HEK293 (cell line): ENCODE measurements at regions not wholly inside any gene's neighbourhood (a gene's known extent, or its start where the extent isn't known, plus 50 kb on each side); places are given as distances from the start of the nearest gene placed in this dataset.

Experiments used
- CTCF ChIA-PET: fragments of 350-600 bp; formaldehyde crosslinking; extraction: SDS; loops from one replicate; lab custom pipeline; 2021; ENCODE audit warnings: antibody characterized with exemption; lab: Yijun Ruan, JAX
- POLR2A ChIA-PET: fragments of 300-600 bp; formaldehyde crosslinking; extraction: SDS; loops from one replicate; lab custom pipeline; 2020; ENCODE audit warnings: antibody characterized with exemption, inconsistent platforms; lab: Yijun Ruan, JAX
- H3K27ac ChIP-seq: fragments of 200-500 bp; sonication (Bioruptor generic); 2 replicates; pipeline ENCODE4 v1.5.1; 2014; ENCODE audit warnings: low read depth, low read length, control low read depth, inconsistent platforms; ENCODE audit errors: extremely low read depth
- H3K36me3 ChIP-seq, 2 experiments: fragments of 200-500 bp in 1 of 2; sonication (Bioruptor generic) in 1 of 2; 1 replicate in 1 of 2; 2 replicates in 1 of 2; pipeline ENCODE4 v1.5.1; 2014 to 2017; ENCODE audit warnings: inconsistent platforms in 2 of 2, low read length in 2 of 2; ENCODE audit not compliant: control insufficient read depth in 2 of 2, insufficient read depth in 1 of 2
- H3K4me1 ChIP-seq: fragments of 200-500 bp; sonication (Bioruptor generic); 2 replicates; pipeline ENCODE4 v1.5.1; 2014; ENCODE audit warnings: mild to moderate bottlenecking, low read length, inconsistent platforms; ENCODE audit not compliant: control insufficient read depth, insufficient read depth
- H3K4me3 ChIP-seq: 2 replicates; pipeline ENCODE4 v1.5.1; 2011; ENCODE audit warnings: low read depth, mild to moderate bottlenecking, control low read depth, low read length, moderate library complexity
- H3K9me3 ChIP-seq: fragments of 200-500 bp; sonication (Bioruptor generic); 2 replicates; pipeline ENCODE4 v1.5.1; 2014; ENCODE audit warnings: low read depth, low read length, inconsistent platforms; ENCODE audit not compliant: control insufficient read depth, insufficient read depth
- FEZF1 ChIP-seq: fragments of 450-650 bp; formaldehyde crosslinking; IDR thresholded peaks from 2 replicates; pipeline ENCODE4 v1.5.1; 2016; ENCODE audit warnings: missing biosample characterization, missing genetic modification characterization
- HIC1 ChIP-seq: fragments of 450-650 bp; formaldehyde crosslinking; IDR thresholded peaks from 2 replicates; pipeline ENCODE4 v1.5.1; 2016; ENCODE audit warnings: missing biosample characterization, missing genetic modification characterization
- IKZF3 ChIP-seq: fragments of 450-650 bp; IDR thresholded peaks from 2 replicates; pipeline ENCODE4 v1.5.0; 2018; ENCODE audit warnings: missing biosample characterization, mild to moderate bottlenecking, missing genetic modification characterization, moderate library complexity
- PRDM6 ChIP-seq: fragments of 450-650 bp; formaldehyde crosslinking; IDR thresholded peaks from 2 replicates; pipeline ENCODE4 v1.5.1; 2017; ENCODE audit warnings: missing biosample characterization, missing genetic modification characterization
- TCF7L2 ChIP-seq: IDR thresholded peaks from 2 replicates; pipeline ENCODE4 v1.6.1; 2011; ENCODE audit warnings: low read depth, mild to moderate bottlenecking, inconsistent platforms, low read length, moderate library complexity, borderline replicate concordance
- TRIM28 ChIP-seq: IDR thresholded peaks from 2 replicates; pipeline ENCODE4 v1.6.1; 2011; ENCODE audit warnings: low read length, control low read depth, borderline replicate concordance
- WT1 ChIP-seq: fragments of 450-650 bp; formaldehyde crosslinking; IDR thresholded peaks from 2 replicates; pipeline ENCODE4 v1.5.1; 2016; ENCODE audit warnings: missing biosample characterization, missing genetic modification characterization
- ZBTB1 ChIP-seq: fragments of 450-650 bp; formaldehyde crosslinking; IDR thresholded peaks from 2 replicates; pipeline ENCODE4 v1.5.1; 2016; ENCODE audit warnings: missing biosample characterization, missing genetic modification characterization
- ZBTB17 ChIP-seq: fragments of 450-650 bp; formaldehyde crosslinking; IDR thresholded peaks from 2 replicates; pipeline ENCODE4 v1.5.1; 2016; ENCODE audit warnings: missing biosample characterization, missing genetic modification characterization
- ZBTB26 ChIP-seq: fragments of 450-650 bp; formaldehyde crosslinking; optimal IDR thresholded peaks from 2 replicates; pipeline ENCODE3; 2016; ENCODE audit warnings: missing biosample characterization, mild to moderate bottlenecking, missing genetic modification characterization
- ZNF335 ChIP-seq: fragments of 450-650 bp; formaldehyde crosslinking; conservative IDR thresholded peaks from 2 replicates; pipeline ENCODE4 v1.5.1; 2016; ENCODE audit warnings: missing biosample characterization, missing genetic modification characterization
- ZNF341 ChIP-seq: fragments of 450-650 bp; formaldehyde crosslinking; IDR thresholded peaks from 2 replicates; pipeline ENCODE4; 2016; ENCODE audit warnings: low read depth, missing biosample characterization, missing genetic modification characterization
- ZNF391 ChIP-seq: fragments of 450-650 bp; formaldehyde crosslinking; IDR thresholded peaks from 2 replicates; pipeline ENCODE4 v1.5.1; 2016; ENCODE audit warnings: low read depth, missing biosample characterization, missing genetic modification characterization, borderline replicate concordance
- ZNF398 ChIP-seq: fragments of 450-650 bp; formaldehyde crosslinking; IDR thresholded peaks from 2 replicates; pipeline ENCODE4 v1.5.1; 2017; ENCODE audit warnings: missing biosample characterization, missing genetic modification characterization
- ZNF596 ChIP-seq: fragments of 450-650 bp; IDR thresholded peaks from 2 replicates; pipeline ENCODE4 v1.5.0; 2018; ENCODE audit warnings: missing biosample characterization, mild to moderate bottlenecking, missing genetic modification characterization, moderate library complexity
- ZSCAN5A ChIP-seq: fragments of 450-650 bp; formaldehyde crosslinking; IDR thresholded peaks from 2 replicates; pipeline ENCODE4 v1.5.1; 2016; ENCODE audit warnings: missing biosample characterization, missing genetic modification characterization

- TF ChIP-seq TCF7L2 (peak; percentile 57; the same call in 1 of the 2 replicates), ZNF335 (tag by site-specific recombination) (peak; percentile 65), ZNF596 (tag by site-specific recombination) (0 out of 2 replicates have a peak, but pooled peaks have one; percentile 39), ZBTB26 (tag by site-specific recombination) (peak; percentile 23), ZBTB17 (tag by site-specific recombination) (0 out of 2 replicates have a peak, but pooled peaks have one; percentile 21), ZSCAN5A (tag by site-specific recombination) (no peak), ZNF341 (tag by site-specific recombination) (peak; percentile 69), IKZF3 (tag by site-specific recombination) (peak; percentile 48), ZNF398 (tag by site-specific recombination) (no peak), PRDM6 (tag by site-specific recombination) (no peak), ZBTB1 (tag by site-specific recombination) (no peak), WT1 (tag by site-specific recombination) (peak; percentile 12; the same call in 1 of the 2 replicates), ZNF391 (tag by site-specific recombination) (no peak), FEZF1 (tag by site-specific recombination) (0 out of 2 replicates have a peak, but pooled peaks have one; percentile 12), TRIM28 (peak; percentile 5; the same call in 1 of the 2 replicates), HIC1 (0 out of 2 replicates have a peak, but pooled peaks have one; percentile 32)
- H3K36me3 ChIP-seq: no peaks in the 10 kb centered on the region
- ChIA-PET CTCF (interaction anchor here (0.7 kb wide), 1 partner anchor 93 kb away, joined by 3 read pairs; no protein-coding TSS in a partner anchor), POLR2A (interaction anchor here (0.6 to 1.3 kb wide), 2 partner anchors 54 to 357 kb away, joined by 3 to 4 read pairs; partner anchors contain the start of gene BCOR)
- H3K27ac ChIP-seq: no peak overlapping the region
- H3K4me3 ChIP-seq: no peak overlapping the region
- H3K9me3 ChIP-seq: no peaks in the 10 kb centered on the region
- H3K4me1 ChIP-seq: peaks cover 12% of the 10 kb centered on the region
These were observed 53.7 kb upstream of the BCOR start for GRCh38 chrX:40151211-40152172.
